ENCODE measurements at regions not wholly inside any gene's neighbourhood (a gene's known extent, or its start where the extent isn't known, plus 50 kb on each side); places are given as distances from the start of the nearest gene placed in this dataset.

GRCh38 chr5:68592351-68592750 is 376.8 kb downstream of the PIK3R1 start:
- Histone ChIP-seq H3K4me1 (no peaks in the 10 kb centered on the region), H3K9me3 (no peaks in the 10 kb centered on the region), H3K27me3 (no peaks in the 10 kb centered on the region), H3K27ac (no peak overlapping the region), H3K4me3 (no peak overlapping the region), H3K36me3 (replicated peaks in 1 of 2; ENCODE audit: insufficient read depth in 1 of 2, low read depth in 2 of 2) (no peaks in the 10 kb centered on the region)
- no peak for ATAC-seq
- no peak for TF ChIP-seq CTCF (IDR thresholded peaks at IDR 0.05)
- TF ChIP-seq POLR2A (IDR thresholded peaks at IDR 0.05): no peak
- 74 to 87% methylated on average over 3 of the region's 3 CpGs for WGBS, 2 donors
- no peak for DNase-seq
- intact Hi-C loops (cut with DNase I): no loop called here

GRCh38 chr5:68593211-68593671 is 377.7 kb downstream of the PIK3R1 start:
- no peak overlapping the region for H3K27ac ChIP-seq
- H3K36me3 ChIP-seq (replicated peaks in 1 of 2; ENCODE audit: insufficient read depth in 1 of 2, low read depth in 2 of 2): no peaks in the 10 kb centered on the region
- no peak for TF ChIP-seq POLR2A (IDR thresholded peaks at IDR 0.05)
- TF ChIP-seq CTCF (IDR thresholded peaks at IDR 0.05): no peak
- no peaks in the 10 kb centered on the region for H3K9me3 ChIP-seq
- 32 to 39% methylated on average over 5 of the region's 5 CpGs for WGBS, 2 donors
- H3K4me1 ChIP-seq: no peaks in the 10 kb centered on the region
- ATAC-seq (peak; percentile 40), DNase-seq (no peak)
- H3K4me3 ChIP-seq: no peak overlapping the region
- no peaks in the 10 kb centered on the region for H3K27me3 ChIP-seq
- intact Hi-C loops (cut with DNase I): no loop called here

- TF ChIP-seq CTCF (IDR thresholded peaks at IDR 0.05) (no peak), POLR2A (IDR thresholded peaks at IDR 0.05) (no peak)
- Histone ChIP-seq H3K27me3 (no peaks in the 10 kb centered on the region), H3K4me1 (no peaks in the 10 kb centered on the region), H3K4me3 (no peak overlapping the region), H3K27ac (no peak overlapping the region), H3K9me3 (peaks cover 0 to 15% (median 0%) of the 10 kb centered on the region in 3 donors), H3K36me3 (replicated peaks in 1 of 2; ENCODE audit: insufficient read depth in 1 of 2, low read depth in 2 of 2) (no peaks in the 10 kb centered on the region)
- DNase-seq: no peak
- 55 to 58% methylated on average over 1 of the region's 1 CpG for WGBS, 2 donors
- intact Hi-C loops (cut with DNase I): no loop called here
- ATAC-seq: no peak
Measured at GRCh38 chr5:68612972-68613371, 397.4 kb downstream of the PIK3R1 start.

GRCh38 chr5:68618501-68618900 is 402.9 kb downstream of the PIK3R1 start:
- H3K4me1 ChIP-seq: no peaks in the 10 kb centered on the region
- no peak overlapping the region for H3K27ac ChIP-seq
- intact Hi-C loops (cut with DNase I): no loop called here
- TF ChIP-seq POLR2A (IDR thresholded peaks at IDR 0.05): no peak
- TF ChIP-seq CTCF (IDR thresholded peaks at IDR 0.05): no peak
- ATAC-seq (no peak), DNase-seq (no peak)
- no peaks in the 10 kb centered on the region for H3K27me3 ChIP-seq
- H3K36me3 ChIP-seq (replicated peaks in 1 of 2; ENCODE audit: insufficient read depth in 1 of 2, low read depth in 2 of 2): no peaks in the 10 kb centered on the region
- H3K9me3 ChIP-seq: no peaks in the 10 kb centered on the region
- WGBS, 2 donors: 68 to 81% methylated on average over 2 of the region's 2 CpGs
- H3K4me3 ChIP-seq: no peak overlapping the region

GRCh38 chr5:68627001-68627400 is 411.4 kb downstream of the PIK3R1 start:
- intact Hi-C loops (cut with DNase I): no loop called here
- no peak for TF ChIP-seq CTCF (IDR thresholded peaks at IDR 0.05)
- no peak for TF ChIP-seq POLR2A (IDR thresholded peaks at IDR 0.05)
- Histone ChIP-seq H3K27me3 (no peaks in the 10 kb centered on the region), H3K27ac (no peak overlapping the region), H3K4me1 (no peaks in the 10 kb centered on the region), H3K36me3 (replicated peaks in 1 of 2; ENCODE audit: insufficient read depth in 1 of 2, low read depth in 2 of 2) (no peaks in the 10 kb centered on the region), H3K4me3 (no peak overlapping the region), H3K9me3 (no peaks in the 10 kb centered on the region)
- no peak for DNase-seq
- ATAC-seq: no peak
- 86 to 87% methylated on average over 7 of the region's 7 CpGs for WGBS, 2 donors
